ENCODE measurements at regions not wholly inside any gene's neighbourhood (a gene's known extent, or its start where the extent isn't known, plus 50 kb on each side); places are given as distances from the start of the nearest gene placed in this dataset.

DNA sequence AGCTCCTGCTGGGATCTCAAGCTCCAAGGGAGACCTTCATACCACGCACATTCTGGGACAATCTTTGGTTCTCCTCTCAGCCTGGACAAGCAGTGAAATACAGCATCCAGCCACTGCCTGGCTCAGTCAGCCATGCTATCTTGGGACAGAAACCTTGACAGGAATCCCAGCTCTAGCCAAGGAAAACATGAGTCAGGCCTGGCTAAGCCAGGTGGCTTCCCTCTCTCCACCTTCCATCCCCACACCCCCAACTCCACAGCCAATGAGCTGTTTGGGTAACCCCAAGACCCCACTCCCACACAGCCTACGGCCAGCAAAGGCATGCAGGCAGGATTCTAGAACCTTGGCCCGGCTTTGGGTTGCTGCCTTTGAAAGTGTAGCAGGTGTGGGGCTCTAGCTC lies 64.9 kb downstream of the MCFD2 start:
- DNase-seq = peak; percentile 41

DNA sequence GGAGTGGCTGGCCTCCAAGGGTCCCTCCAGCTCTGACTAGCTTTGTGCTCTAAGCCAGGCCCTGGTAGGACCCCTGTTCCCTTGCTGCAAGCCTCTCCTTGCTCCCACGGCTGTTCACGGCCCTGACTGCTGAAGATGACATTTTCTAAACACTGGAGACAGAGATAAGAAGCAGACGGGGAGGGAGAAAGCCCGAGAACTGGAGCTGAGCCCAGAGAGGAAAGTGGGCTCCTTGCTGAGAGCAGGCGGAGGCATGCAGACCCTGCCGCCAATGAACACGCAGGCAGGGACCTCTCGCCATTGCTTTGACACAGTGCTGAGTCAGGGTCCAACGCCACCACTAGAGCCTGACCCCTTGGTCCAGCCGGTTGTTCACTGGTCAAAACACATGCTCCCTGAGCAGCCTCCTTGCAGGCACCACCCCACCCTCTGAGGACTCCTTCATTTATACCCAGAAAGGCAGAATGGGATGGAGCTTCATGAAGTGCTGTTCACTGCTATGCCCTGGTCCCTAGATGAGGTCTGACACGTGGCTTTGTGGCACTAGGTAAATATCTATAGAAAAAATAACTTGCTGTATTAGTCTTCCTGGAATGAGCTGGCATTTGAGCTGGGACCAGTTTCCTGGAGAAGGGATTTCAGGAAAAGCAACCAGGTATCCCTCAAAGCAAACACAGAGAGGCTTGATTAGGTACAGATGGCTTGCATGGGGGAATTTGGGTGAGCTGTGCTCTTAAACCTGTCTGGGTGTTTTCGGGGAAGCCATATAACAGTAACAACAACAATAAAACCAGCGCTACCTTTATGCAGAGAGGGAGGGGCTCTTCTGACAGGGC lies 65.7 kb downstream of the MCFD2 start:
- peak; percentile 33 for DNase-seq

GRCh38 chr2:46849046-46849715 lies 66.4 kb downstream of the MCFD2 start:
- peak; percentile 17 for DNase-seq

- DNase-seq = peak; percentile 24
These were observed 67.2 kb downstream of the MCFD2 start for GRCh38 chr2:46848447-46848846.

GRCh38 chr2:46847726-46848412 lies 67.7 kb downstream of the MCFD2 start:
- DNase-seq = peak; percentile 58

- peak; percentile 34 for DNase-seq
These were observed 68.4 kb downstream of the MCFD2 start for GRCh38 chr2:46847185-46847710.

- DNase-seq = peak; percentile 14
These were observed 69.1 kb downstream of the MCFD2 start for GRCh38 chr2:46846536-46846935.

- DNase-seq = peak; percentile 28
These were observed 69.8 kb downstream of the MCFD2 start for GRCh38 chr2:46845542-46846486.

- DNase-seq = no peak
These were observed 71.2 kb downstream of the MCFD2 start for GRCh38 chr2:46844443-46844842.

- no peak for DNase-seq
These were observed 71.6 kb downstream of the MCFD2 start for GRCh38 chr2:46844034-46844433.

GRCh38 chr2:46843316-46843715 lies 72.3 kb downstream of the MCFD2 start:
- DNase-seq = no peak

GRCh38 chr2:46842876-46843275 lies 72.7 kb downstream of the MCFD2 start:
- DNase-seq = peak; percentile 47

GRCh38 chr2:46841621-46842020 lies 74.0 kb downstream of the MCFD2 start:
- peak; percentile 10 for DNase-seq

DNA sequence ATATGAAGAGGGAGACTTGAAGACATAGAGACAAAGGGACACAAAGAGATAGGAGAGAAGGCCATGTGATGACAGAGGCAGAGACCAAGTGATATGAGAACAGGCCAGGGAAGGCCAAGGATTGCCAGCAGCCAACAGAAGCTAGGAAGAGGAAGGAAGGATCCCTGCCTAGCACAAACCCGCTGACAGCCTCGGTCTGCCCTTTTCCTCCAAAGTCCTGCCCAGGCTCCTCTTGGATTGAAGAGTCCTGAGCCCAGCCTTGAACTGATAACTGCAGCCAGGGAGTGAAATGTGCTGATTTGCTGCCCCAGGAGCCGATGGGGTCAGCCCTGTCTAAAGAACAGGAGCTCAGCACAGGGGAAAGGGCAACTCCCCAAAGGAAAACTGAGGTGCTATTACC lies 76.6 kb downstream of the MCFD2 start:
- DNase-seq = peak; percentile 10

GRCh38 chr2:46837704-46838103 lies 77.9 kb downstream of the MCFD2 start:
- DNase-seq = no peak

GRCh38 chr2:46837112-46837454 lies 78.5 kb downstream of the MCFD2 start:
- peak; percentile 3 for DNase-seq

DNA sequence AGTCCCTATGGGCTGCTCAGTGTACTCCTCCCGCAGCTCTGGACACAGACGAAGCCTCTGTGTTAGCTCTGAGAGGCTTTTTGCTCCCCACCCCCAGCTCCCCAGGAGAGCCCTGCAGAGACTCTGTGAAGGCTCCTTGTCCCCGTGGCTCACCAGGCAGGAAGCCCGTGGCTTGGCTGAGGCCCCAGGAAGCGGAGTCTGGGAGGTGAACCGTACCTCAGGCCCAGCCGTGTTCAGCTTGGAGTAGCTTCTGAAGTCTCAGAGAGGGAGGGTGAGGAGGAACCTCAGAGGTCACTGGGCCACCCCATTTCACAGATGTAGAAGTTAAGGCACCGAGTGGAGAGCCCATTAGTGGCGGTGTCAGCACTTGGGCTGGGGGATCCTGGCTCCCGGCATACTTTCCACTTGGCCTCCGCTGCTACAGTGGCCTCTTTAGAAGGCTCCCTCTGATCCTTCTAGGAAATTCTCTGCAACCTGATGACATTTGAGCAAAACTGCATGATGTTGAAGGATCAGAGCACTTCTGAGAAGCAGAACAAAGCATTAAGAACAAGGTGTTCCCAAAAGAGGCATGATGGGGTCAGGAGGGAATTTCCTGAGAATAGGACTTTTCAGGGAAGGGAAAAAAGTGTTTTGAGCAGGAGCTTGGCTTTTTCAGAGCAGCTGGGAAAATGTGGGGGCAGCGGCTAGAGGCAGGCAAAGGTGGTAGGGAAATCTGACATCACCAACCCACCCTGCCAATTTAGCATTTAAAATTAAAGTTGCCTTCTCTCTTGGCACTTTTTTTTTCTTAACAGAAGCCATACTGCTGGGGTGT lies 79.1 kb downstream of the MCFD2 start:
- peak; percentile 58 for DNase-seq

GRCh38 chr2:46835520-46835919 lies 80.1 kb downstream of the MCFD2 start:
- DNase-seq = peak; percentile 50

GRCh38 chr2:46832543-46832942 lies 83.1 kb downstream of the MCFD2 start:
- no peak for DNase-seq

- DNase-seq = no peak
These were observed 83.7 kb downstream of the MCFD2 start for GRCh38 chr2:46831869-46832265.

- DNase-seq = peak; percentile 8
These were observed 84.3 kb downstream of the MCFD2 start for GRCh38 chr2:46831051-46831868.
